ENCODE measurements at regions not wholly inside any gene's neighbourhood (a gene's known extent, or its start where the extent isn't known, plus 50 kb on each side); places are given as distances from the start of the nearest gene placed in this dataset.

- FAIRE-seq = no peak
- TF ChIP-seq CTCF (IDR thresholded peaks at IDR 0.05; ENCODE audit: insufficient read depth, missing control alignments) = no peak
- no peak for DNase-seq (ENCODE audit: insufficient read length, low spot score)
Observed at GRCh38 chr17:72208832-72209231, 88.0 kb downstream of the SOX9 start.

- no peak for DNase-seq (ENCODE audit: insufficient read length, low spot score)
- TF ChIP-seq CTCF (IDR thresholded peaks at IDR 0.05; ENCODE audit: insufficient read depth, missing control alignments) = no peak
- no peak for FAIRE-seq
Observed at GRCh38 chr17:72212041-72212440, 91.2 kb downstream of the SOX9 start.

GRCh38 chr17:72215490-72215889, 94.7 kb downstream of the SOX9 start:
- no peak for TF ChIP-seq CTCF (IDR thresholded peaks at IDR 0.05; ENCODE audit: insufficient read depth, missing control alignments)
- DNase-seq (ENCODE audit: insufficient read length, low spot score) = no peak
- FAIRE-seq = no peak

GRCh38 chr17:72215928-72216327, 95.1 kb downstream of the SOX9 start:
- TF ChIP-seq CTCF (IDR thresholded peaks at IDR 0.05; ENCODE audit: insufficient read depth, missing control alignments) = no peak
- DNase-seq (ENCODE audit: insufficient read length, low spot score) (no peak), FAIRE-seq (no peak)

GRCh38 chr17:72219137-72219823, 98.5 kb downstream of the SOX9 start:
- FAIRE-seq = no peak
- no peak for DNase-seq (ENCODE audit: insufficient read length, low spot score)
- TF ChIP-seq CTCF (IDR thresholded peaks at IDR 0.05; ENCODE audit: insufficient read depth, missing control alignments) = no peak

GRCh38 chr17:72219824-72220493, 99.1 kb downstream of the SOX9 start:
- no peak for TF ChIP-seq CTCF (IDR thresholded peaks at IDR 0.05; ENCODE audit: insufficient read depth, missing control alignments)
- FAIRE-seq = no peak
- DNase-seq (ENCODE audit: insufficient read length, low spot score) = no peak
